ENCODE measurements at regions not wholly inside any gene's neighbourhood (a gene's known extent, or its start where the extent isn't known, plus 50 kb on each side); places are given as distances from the start of the nearest gene placed in this dataset.

GRCh38 chr14:71770431-71770830 lies 161.8 kb upstream of the RGS6 start:
- TF ChIP-seq POLR2A (IDR thresholded peaks at IDR 0.05) (no peak), CTCF (IDR thresholded peaks at IDR 0.05) (no peak)

Data from right lobe of liver (tissue), 4 donors.